SIG-M5 treated with dmso at 0.1 percent for 504 hours (cell line): ENCODE measurements at regions not wholly inside any gene's neighbourhood (a gene's known extent, or its start where the extent isn't known, plus 50 kb on each side); places are given as distances from the start of the nearest gene placed in this dataset.
"Not testable (repeated sequence)": the region's sequence is repeated elsewhere in the genome, so short reads cannot be mapped to it uniquely, and the experiment has no call there.

Source experiments
- DNase-seq: peaks from one replicate; lab custom pipeline; 2025; ENCODE audit not compliant: unreplicated experiment; lab: John Stamatoyannopoulos, UW

DNA sequence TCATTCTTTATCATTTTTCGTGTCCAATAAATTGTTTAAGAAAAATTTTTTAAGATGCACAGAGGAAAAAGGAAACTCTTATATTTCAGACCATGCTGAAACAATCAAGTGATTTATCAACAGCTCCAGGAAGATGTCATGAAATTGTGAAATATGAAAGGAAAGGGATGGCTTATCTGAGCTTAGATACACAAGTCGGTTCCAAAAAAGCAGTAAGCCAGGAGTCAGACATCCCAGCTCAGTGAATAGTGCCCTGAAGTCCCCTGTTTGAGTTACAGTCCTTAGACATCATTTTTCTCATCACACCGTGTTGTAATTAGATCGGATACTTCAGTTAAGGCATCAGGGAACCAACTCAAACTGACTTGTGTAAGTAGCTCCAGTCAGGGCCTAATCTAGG lies 91.0 kb upstream of the SSTR4 start:
- DNase-seq: no peak

DNA sequence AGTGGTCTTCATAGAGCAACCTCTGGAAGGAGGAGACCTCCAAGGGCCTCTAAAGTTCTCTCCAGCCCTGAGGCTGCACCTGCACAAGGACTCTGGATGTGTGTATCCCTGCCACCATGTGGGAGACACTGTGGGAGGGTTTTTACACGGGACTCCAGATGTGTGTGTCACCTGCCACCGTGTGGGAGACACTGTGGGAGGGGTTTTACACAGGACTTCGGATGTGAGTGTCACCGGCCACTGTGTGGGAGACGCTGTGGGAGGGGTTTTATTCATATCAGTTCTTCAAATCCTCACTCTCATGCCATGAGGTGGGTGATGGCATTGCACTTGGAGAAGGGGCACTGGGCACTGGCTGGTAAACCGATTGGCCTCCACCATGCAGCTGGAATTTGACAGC lies 90.2 kb upstream of the SSTR4 start:
- DNase-seq: no peak

DNA sequence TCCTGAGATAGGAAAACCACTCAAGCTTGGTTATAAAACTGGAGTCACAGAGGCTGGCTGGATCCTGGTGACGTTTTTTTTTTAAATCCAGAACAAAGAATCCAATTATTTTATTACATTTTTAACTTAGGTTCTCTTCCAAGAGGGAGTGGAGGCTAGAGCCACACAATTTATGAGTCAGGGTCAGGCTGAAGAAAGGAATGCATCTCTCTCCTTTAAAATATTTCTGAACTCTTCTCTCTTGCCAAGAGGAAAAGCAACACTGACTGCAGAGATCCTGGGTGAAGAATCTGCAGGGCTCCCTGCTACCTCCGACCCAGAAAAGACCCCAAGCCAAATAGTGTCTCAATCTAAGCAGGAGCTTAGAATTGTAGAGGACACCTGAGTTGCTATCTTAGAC lies 88.5 kb upstream of the SSTR4 start:
- no peak for DNase-seq

DNA sequence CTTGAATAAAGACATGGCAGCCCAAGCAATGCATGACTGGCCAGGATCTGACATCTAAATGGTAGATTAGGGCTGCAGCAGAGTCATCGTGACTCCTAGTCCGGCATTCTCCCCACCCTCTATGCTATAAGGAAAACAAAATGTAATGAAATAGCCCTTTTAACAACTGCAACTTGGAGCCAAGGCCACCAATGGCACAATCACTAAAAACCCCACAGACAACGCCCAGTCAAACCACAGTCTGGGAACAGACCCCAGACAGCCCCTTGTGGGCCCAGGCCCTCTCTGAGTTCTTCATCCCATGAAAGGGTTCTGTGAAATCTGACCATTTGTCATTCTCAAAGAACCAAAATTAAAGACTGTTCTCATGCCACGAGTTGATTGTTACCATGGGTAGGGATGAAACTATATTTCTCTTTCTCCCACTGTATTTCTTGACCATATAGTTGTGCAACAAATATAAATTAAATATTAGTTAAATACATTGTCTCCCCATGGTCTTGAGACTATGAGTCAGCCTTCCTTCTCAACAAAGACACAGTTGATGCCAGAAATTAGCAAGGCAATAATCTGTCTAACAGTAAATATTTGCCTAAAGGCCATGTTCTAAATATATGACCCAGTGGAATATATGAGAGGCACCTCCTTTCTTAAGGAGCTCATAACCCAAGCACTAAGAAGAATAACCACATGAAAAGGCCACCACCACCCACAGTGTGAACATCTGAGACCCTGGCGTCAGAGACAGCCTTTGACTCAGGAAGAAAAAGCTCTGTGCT lies 85.6 kb upstream of the SSTR4 start:
- no peak for DNase-seq

DNA sequence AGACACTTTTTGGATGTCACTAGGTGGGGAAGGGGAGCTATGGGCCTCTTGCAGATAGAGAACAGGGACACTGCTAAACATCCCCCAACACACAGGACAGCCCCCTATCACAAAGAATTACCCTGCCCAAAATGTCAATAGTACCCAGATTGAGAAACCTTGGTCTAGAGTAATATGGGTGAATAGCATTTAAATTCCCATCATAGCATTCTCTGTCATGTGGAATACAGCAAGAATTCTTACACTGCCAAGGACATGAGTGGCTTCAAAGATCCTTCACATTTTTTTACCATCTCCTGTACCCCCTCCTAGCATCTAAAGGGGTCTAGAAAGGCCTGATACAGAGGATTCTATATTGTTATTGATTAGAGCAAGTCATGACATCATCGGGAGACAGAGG lies 83.1 kb upstream of the SSTR4 start:
- no peak for DNase-seq

DNA sequence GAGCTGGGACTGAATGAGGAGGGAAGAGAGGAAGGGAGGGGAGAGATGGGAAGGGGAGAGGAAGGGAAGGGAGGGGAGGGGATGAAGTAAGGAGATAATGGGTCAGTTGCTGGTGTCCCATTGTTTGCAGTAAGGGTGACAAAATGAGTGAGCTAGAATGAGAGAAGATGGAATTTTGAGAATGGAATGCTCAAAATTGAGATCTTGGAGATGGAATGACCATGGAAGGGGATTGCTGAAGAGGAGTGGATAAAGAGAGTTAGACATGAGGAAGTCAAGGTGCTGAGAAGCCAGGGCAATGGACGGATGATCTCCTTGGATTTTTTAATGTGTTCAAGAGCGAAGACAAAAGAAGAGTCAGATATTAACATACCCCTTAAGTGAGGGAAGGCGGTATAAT lies 80.5 kb upstream of the SSTR4 start:
- no peak for DNase-seq

DNA sequence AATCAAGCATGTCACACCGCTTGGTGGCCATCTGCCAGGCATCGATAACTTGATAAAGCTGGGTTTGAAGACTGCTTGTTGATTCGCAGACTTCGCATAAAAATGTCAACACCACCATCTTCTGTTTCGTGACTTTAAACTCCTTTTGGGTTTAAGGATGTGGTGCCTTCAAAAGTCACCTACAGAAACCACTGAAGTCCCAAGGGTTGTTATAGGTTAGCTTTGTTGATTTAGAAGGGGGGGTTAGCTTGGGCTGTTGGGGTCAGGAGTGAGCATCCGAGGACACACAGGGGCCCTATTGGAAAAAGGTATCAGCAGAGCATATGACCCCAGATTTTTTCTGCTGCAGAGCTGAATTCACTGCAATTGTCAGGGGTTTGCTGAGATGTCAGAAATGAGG lies 76.7 kb upstream of the SSTR4 start:
- no peak for DNase-seq

DNA sequence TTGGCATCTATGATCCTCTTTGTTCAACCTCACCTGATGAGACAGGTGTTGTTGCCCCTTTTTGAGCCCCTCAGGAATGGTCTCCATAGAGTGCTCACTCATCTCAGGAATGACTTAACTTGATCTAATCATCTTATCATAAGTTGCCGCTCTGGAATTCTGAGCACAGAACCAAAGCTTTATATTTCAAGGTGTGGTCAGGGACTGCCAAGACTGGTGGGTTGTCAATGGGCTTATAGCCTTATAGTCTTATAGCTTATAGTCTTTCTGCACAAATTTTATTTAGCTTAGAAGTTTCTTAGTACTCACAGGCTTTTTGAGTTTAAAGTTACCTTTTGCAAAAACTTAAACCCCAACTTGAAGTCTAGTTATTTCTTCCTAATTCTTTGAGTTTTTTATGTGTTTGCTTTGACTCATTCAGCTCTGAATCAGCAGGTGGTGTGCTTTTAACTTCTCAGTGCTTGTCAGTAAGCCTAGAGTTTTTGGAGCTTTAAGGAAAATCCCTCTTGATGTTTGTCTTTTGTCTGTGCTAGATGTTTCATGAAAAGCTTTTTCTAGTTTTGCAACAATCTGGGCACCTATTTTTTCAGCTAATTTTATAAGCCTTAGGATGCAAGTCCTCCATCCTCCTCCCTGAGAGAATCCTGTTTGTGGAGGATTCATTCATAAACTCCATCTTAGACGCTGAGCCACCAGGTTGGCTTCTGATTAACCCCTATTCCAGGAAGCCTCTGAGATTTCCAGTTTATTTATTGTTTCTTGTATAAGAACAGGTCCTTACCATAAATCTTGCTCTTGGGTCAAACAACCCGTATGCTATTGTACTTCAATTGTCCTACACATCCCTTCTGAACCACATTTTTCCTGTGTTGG lies 72.3 kb upstream of the SSTR4 start:
- peak; percentile 13 for DNase-seq

DNA sequence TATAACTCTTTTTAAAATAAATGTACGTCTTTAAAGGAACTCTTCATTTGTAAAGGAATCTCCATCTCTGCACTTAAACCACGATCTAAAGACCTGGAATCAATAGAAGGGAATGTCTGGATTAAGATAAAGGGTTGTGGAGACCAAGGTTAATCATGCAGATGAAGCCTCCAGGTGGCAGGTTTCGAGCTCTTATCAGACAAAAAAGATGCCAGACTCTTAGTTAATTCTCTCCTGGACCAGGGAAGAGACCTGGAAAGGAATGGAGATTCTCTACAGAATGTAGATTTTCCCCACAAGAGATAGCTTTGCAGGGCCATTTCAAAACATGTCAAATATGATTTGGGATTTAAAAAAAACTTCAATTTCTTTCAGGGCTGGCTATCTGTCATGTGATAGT lies 71.5 kb upstream of the SSTR4 start:
- no peak for DNase-seq

DNA sequence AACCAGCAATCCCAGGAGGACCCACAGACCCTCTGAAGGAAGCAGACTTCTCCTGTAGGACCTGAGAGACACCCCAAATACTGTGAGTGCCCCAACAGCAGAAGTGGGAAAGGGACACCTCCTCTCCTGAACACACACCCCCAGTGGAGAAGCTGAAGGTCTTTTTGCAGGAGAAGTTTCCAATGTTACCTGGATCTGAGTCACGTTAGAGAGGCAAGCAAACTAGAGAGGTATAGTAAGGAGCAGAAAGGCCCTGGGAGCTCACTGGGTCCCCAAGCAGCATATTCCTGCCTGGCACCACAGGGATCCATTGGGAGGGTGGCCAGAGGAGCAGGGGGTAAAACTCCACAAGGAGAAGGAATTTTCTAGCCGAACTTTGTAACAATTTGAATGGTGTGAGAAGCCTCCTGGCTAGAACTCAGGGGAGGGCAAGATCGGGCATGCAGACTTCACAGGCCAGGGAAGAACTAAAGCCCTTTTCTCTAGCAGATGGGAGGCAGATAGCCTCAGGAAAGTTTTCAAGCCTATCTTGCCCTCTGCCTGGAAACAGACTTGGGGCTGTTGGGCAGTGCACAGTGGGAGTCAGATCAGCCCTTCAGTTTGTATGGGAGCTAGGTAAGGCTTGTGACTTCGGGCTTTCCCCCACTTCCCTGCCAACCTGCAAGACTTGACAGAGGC lies 68.2 kb upstream of the SSTR4 start:
- no peak for DNase-seq

DNA sequence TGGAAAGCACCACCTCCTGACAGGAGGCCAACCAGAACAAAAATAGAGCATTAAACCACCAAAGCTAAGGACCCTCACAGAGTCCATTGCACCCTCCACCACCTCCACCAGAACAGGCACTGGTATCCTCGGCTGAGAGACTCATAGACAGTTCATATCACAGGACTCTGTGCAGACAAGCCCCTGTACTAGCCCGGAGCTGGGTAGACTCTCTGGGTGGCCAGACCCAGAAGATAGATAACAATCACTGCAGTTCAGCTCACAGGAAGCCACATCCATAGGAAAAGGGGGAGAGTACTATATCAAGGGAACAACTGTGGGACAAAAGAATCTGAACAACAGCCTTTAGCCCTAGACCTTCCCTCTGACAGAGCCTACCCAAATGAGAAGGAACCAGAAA lies 67.4 kb upstream of the SSTR4 start:
- not testable (repeated sequence) for DNase-seq

DNA sequence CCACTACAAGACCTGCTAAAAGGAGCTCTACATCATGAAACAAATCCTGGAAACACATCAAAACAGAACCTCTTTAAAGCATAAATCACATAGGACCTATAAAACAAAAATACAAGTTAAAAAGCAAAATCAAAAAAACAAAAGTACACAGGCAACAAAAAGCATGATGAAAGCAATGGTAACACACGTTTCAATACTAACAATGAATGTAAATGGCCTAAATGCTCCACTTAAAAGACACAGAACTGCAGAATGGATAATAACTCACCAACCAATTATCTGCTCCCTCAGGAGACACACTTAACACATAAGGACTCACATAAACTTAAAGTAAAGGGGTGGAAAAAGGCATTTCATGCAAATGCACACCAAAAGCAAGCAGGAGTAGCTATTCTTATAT lies 66.1 kb upstream of the SSTR4 start:
- DNase-seq: not testable (repeated sequence)

DNA sequence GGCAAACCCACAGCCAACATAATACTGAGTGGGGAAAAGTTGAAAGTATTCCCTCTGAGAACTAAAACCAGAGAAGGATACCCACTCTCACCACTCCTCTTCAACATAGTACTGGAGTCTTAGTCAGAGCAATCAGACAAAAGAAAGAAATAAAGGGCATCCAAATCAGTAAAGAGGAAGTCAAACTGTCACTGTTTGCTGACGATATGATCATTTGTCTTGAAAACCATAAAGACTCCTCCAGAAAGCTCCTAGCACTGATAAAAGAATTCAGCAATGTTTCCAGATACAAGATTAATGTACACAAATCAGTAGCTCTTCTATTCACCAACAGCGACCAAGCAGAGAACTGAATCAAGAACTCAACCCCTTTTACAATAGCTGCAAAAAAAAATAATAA lies 64.0 kb upstream of the SSTR4 start:
- DNase-seq: not testable (repeated sequence)

DNA sequence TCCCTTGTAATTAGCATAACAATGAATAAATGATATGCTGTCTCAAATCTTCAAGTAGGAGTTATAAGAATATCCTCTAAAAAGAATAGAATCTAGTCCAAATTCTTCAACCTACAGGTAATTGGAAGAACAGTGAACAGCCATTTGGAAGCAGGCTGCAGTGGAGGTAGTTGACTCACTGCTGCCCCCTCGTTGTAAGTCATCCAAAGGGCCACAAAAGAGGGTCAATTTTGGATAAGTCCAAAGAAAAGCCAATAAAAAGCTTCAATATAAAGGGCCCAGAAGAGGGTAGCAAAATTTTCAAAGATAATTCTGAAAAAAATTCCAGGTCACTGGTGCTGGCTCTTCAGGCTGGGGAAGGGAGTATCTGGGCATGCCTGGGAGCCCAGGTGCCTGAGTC lies 60.8 kb upstream of the SSTR4 start:
- DNase-seq: peak; percentile 34

DNA sequence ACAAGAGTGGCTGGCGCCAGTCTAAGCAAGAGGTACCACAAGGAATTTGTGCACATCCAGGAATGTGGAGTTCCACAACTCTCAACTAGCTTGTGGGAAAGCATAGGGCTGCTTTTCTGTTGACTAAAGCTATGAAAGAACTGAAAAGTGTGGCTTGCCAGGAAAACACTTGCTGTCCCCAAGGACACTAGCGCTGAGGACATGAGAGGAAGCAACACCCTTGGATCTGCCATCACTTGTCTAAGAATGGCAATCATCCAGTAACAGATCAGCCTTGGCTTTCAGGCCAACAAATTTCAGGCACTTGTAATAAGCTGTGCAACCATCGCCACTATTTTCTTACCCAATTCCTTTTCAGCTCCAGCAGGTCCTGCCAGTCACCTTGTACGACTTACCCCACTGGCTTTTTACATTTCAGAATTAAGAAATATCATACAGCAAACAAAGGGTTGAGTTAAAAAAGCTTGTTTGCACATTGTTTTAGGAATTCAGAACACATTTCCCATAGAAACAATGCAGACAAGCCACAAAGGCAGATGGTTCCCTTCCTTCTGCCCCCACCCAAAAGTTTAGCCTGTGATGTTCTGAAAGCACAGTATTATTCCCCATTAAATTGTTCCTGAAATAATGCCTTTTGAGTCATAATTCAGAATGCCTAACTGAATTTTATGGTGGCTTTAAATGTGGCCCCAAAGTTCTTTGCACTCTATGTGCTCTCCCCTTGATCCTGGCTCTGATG lies 57.9 kb upstream of the SSTR4 start:
- no peak for DNase-seq

DNA sequence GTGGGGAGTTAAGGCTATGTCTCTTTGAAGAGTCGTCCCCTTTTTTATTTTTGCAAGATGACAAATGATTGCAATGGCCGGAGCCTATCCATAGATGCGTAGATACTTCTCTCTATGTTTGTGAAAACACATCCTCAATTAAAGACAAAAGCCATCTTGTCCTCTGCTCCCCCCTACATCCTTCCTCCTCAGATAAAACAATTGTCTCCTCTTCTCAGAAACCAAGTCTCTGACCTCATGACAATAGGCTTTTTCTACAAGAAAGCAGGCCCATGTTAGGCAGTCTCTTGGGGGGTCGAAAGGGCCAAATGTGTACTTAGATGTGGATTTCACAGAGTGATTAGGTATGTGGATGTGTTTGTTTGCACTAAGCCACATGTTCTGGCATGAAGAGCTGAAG lies 51.1 kb upstream of the SSTR4 start:
- no peak for DNase-seq

DNA sequence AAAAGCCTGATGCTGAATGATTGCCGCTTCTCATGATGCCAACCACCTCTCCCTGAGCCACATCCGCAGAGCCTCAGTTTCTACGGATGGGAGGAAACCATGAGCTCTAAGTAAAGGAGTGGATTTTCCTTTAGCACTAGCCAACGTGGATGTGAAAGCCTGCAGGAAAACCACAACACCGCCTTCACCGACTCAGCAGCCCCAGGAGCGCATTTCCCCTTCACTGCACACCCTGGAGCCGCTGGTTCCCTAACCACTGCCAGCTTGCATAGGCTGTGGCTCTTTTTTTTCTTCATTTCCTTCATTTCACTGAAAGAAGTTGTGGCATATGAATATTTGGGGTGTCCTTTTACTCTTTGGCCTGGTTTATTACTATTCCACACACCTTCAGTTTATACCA lies 50.5 kb upstream of the SSTR4 start:
- peak; percentile 46 for DNase-seq

DNA sequence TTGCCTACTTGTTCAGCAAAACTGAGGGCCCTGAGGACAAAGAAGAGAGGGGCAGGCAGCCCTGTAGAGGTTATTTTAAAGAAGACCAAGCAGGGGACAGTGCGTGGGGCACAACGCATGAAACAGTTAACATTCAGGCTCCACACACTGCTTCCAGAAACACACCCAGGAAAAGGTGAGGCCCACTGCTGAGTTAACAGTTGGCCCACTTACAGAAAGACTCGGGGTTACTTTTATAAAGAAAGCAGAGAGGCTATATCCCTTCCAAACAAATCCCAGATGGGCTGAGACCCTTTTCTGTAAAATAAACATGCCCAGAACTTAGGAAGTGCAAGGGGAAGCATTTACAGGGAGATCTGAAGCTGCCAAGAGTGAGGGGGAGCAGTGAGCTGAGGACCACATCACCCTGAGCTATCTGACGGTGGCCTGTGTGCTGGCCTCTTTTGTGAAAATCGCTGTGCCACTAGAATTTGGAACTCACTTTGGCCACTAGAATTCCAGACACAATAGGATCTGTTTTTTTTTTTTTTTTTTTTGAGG lies 49.8 kb upstream of the SSTR4 start:
- no peak for DNase-seq
